IMR-90 (cell line): ENCODE measurements at regions not wholly inside any gene's neighbourhood (a gene's known extent, or its start where the extent isn't known, plus 50 kb on each side); places are given as distances from the start of the nearest gene placed in this dataset.

Experiments used
- ATAC-seq: fragments of 200-7000 bp; cut with Tn5 transposase; 2 replicates; pipeline ENCODE4 v1.9.1; 2020; ENCODE audit warnings: low read depth, mild to moderate bottlenecking, moderate library complexity
- BruUV-seq: library from RNA; stranded (reverse); fragments of 400-500 nt; replicated peaks from 2 replicates; lab custom pipeline; 2021; lab: Mats Ljungman, UMichigan
- CTCF ChIA-PET: fragments of 300-600 bp; formaldehyde crosslinking; extraction: SDS; loops from one replicate; lab custom pipeline; 2021; ENCODE audit warnings: antibody characterized with exemption; lab: Yijun Ruan, JAX
- POLR2A ChIA-PET: fragments of 300-600 bp; sonication (Branson Sonifier 250); formaldehyde crosslinking; loops from one replicate; lab custom pipeline; 2022; ENCODE audit warnings: antibody characterized with exemption; ENCODE audit not compliant: unreplicated experiment; lab: Charles Lee
- DNase-seq: peaks from one replicate; pipeline ENCODE4 v3.0.0; 2013
- H2AFZ ChIP-seq: replicated peaks from 2 replicates; pipeline ENCODE3; 2013; ENCODE audit warnings: low read length, mild to moderate bottlenecking; ENCODE audit not compliant: poor library complexity
- H2AK5ac ChIP-seq: 2 replicates; pipeline ENCODE4 v1.6.1; 2013; ENCODE audit warnings: low read depth, low read length, inconsistent platforms
- H2AK9ac ChIP-seq: replicated peaks from 2 replicates; pipeline ENCODE3; 2013; ENCODE audit warnings: mild to moderate bottlenecking, low read depth, low read length, moderate library complexity; ENCODE audit not compliant: poor library complexity
- H2BK120ac ChIP-seq: 2 replicates; pipeline ENCODE4 v1.6.1; 2013; ENCODE audit warnings: low read depth, low read length, inconsistent platforms
- H2BK15ac ChIP-seq: 3 replicates; pipeline ENCODE4 v1.6.1; 2013; ENCODE audit warnings: low read depth, low read length, inconsistent platforms
- H2BK20ac ChIP-seq: 2 replicates; pipeline ENCODE4 v1.6.1; 2013; ENCODE audit warnings: low read depth, mild to moderate bottlenecking, inconsistent platforms, low read length, moderate library complexity
- H2BK5ac ChIP-seq: 2 replicates; pipeline ENCODE4 v1.6.1; 2013; ENCODE audit warnings: mild to moderate bottlenecking, low read depth, low read length, inconsistent platforms; ENCODE audit not compliant: poor library complexity, severe bottlenecking
- H3K14ac ChIP-seq: replicated peaks from 2 replicates; pipeline ENCODE4 v1.6.1; 2013; ENCODE audit warnings: low read depth, low read length, inconsistent platforms
- H3K18ac ChIP-seq: 2 replicates; pipeline ENCODE4 v1.6.1; 2013; ENCODE audit warnings: low read depth, low read length, control low read depth
- H3K23ac ChIP-seq: 2 replicates; pipeline ENCODE4 v1.6.1; 2013; ENCODE audit warnings: low read depth, low read length, inconsistent platforms
- H3K27ac ChIP-seq: 2 replicates; pipeline ENCODE4 v1.5.1; 2013; ENCODE audit warnings: mild to moderate bottlenecking, control low read depth, low read length; ENCODE audit not compliant: insufficient read depth
- H3K27me3 ChIP-seq: 2 replicates; pipeline ENCODE4 v1.6.1; 2013; ENCODE audit warnings: low read length; ENCODE audit not compliant: control insufficient read depth, insufficient read depth
- H3K36me3 ChIP-seq: 2 replicates; pipeline ENCODE4 v1.6.1; 2013; ENCODE audit warnings: low read length, mixed read lengths; ENCODE audit not compliant: control insufficient read depth, insufficient read depth
- H3K4ac ChIP-seq: 2 replicates; pipeline ENCODE4 v1.6.1; 2013; ENCODE audit warnings: low read depth, low read length, inconsistent platforms
- H3K4me1 ChIP-seq: 2 replicates; pipeline ENCODE4 v1.6.1; 2013; ENCODE audit warnings: low read length, mixed read lengths; ENCODE audit not compliant: control insufficient read depth, insufficient read depth
- H3K4me2 ChIP-seq: 2 replicates; pipeline ENCODE4 v1.6.1; 2013; ENCODE audit warnings: low read depth, mild to moderate bottlenecking, control low read depth, low read length, moderate library complexity
- H3K4me3 ChIP-seq: 2 replicates; pipeline ENCODE4 v1.5.1; 2013; ENCODE audit warnings: low read depth, mild to moderate bottlenecking, control low read depth, low read length, moderate library complexity; ENCODE audit not compliant: insufficient read depth
- H3K56ac ChIP-seq: 2 replicates; pipeline ENCODE4 v1.6.1; 2013; ENCODE audit warnings: low read length, inconsistent platforms; ENCODE audit not compliant: insufficient read depth; ENCODE audit errors: extremely low read depth
- H3K79me1 ChIP-seq, 2 experiments: 2 replicates each; pipeline ENCODE4 v1.6.1; 2013; ENCODE audit warnings: low read length in 2 of 2, inconsistent platforms in 1 of 2, low read depth in 1 of 2
- H3K9ac ChIP-seq: 2 replicates; pipeline ENCODE4 v1.6.1; 2013; ENCODE audit warnings: low read depth, low read length, control low read depth
- H3K9me1 ChIP-seq: 2 replicates; pipeline ENCODE4 v1.6.1; 2013; ENCODE audit warnings: low read length, inconsistent platforms; ENCODE audit not compliant: insufficient read depth
- H3K9me3 ChIP-seq: 2 replicates; pipeline ENCODE4 v1.6.1; 2013; ENCODE audit warnings: low read length; ENCODE audit not compliant: control insufficient read depth, insufficient read depth
- H4K20me1 ChIP-seq: 2 replicates; pipeline ENCODE4 v1.6.1; 2013; ENCODE audit warnings: low read length, inconsistent platforms; ENCODE audit not compliant: insufficient read depth
- H4K5ac ChIP-seq: 2 replicates; pipeline ENCODE4 v1.6.1; 2013; ENCODE audit warnings: mild to moderate bottlenecking, low read depth, low read length, control low read depth
- H4K8ac ChIP-seq, 2 experiments: 2 replicates each; pipeline ENCODE4 v1.6.1; 2013; ENCODE audit warnings: low read depth in 2 of 2, low read length in 2 of 2, control low read depth in 1 of 2, inconsistent platforms in 1 of 2
- H4K91ac ChIP-seq: 2 replicates; pipeline ENCODE4 v1.6.1; 2013; ENCODE audit warnings: low read depth, low read length, inconsistent platforms; ENCODE audit not compliant: insufficient read depth
- CEBPB ChIP-seq: IDR thresholded peaks from 2 replicates; pipeline ENCODE4 v1.6.1; 2012; ENCODE audit warnings: low read depth, low read length, improper control_type of control experiment
- SMC3 ChIP-seq: fragments of 150-350 bp; IDR thresholded peaks from 2 replicates; pipeline ENCODE4 v1.6.1; 2016; ENCODE audit warnings: low read depth, mild to moderate bottlenecking, antibody characterized with exemption, low read length, moderate library complexity
- WGBS, 2 experiments: methylation state at CpG; one replicate each; pipeline versions ENCODE4 v1.1.5 to v1.1.7; 2013; ENCODE audit warnings: missing lambda C conversion rate in 2 of 2; ENCODE audit not compliant: insufficient read length in 1 of 2; ENCODE audit errors: extremely low coverage in 2 of 2; 5-methylcytosine and 5-hydroxymethylcytosine counted together
- dilution Hi-C: fragments of 300-500 bp; cut with HindIII; formaldehyde crosslinking; loops from one replicate; pipeline ENCODE4 v1.14.3; 2018; ENCODE audit warnings: low sequenced_read_pairs; ENCODE audit not compliant: unreplicated experiment
- in situ Hi-C: fragments of 300-500 bp; cut with MboI; formaldehyde crosslinking; loops from 3 replicates; pipeline ENCODE4 v1.14.3; 2019; ENCODE audit warnings: low sequenced_read_pairs, inconsistent platforms, mixed read lengths
- intact Hi-C: fragments of 100-400 bp; cut with micrococcal nuclease; formaldehyde crosslinking; loops from 2 replicates; pipeline ENCODE4 v1.10.0; 2022

DNA sequence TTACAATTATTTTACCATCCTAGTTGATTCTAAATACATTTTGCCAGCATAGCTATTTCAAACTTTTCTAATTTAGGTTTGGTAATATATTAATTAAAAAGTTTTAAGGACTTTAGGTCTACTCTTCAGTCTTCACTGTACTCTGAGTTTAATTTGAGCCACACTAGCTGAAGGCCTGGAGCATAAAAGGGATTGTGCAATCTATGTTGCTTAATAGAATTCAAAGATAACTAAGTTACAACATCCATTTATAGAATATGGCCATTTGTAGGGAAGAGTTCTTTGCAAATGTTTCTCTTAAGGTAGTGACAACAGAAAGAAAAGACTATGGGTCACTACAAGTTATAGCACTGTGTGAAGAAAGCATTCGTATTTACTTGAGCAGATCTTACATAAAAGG lies 702.2 kb upstream of the NRXN1 start:
- Histone ChIP-seq H3K14ac (no peak overlapping the region), H4K20me1 (no peaks in the 10 kb centered on the region), H3K23ac (no peak overlapping the region), H3K27me3 (no peaks in the 10 kb centered on the region), H3K36me3 (no peaks in the 10 kb centered on the region), H3K4ac (no peak overlapping the region), H3K27ac (no peak overlapping the region), H4K8ac (no peak overlapping the region), H3K18ac (no peak overlapping the region), H2AFZ (no peak overlapping the region), H2AK5ac (no peak overlapping the region), H3K4me1 (no peaks in the 10 kb centered on the region), H3K9me3 (no peaks in the 10 kb centered on the region), H2BK20ac (no peak overlapping the region), H2BK5ac (peak overlapping the region; percentile 39), H2AK9ac (no peak overlapping the region), H2BK120ac (no peak overlapping the region), H3K9me1 (no peaks in the 10 kb centered on the region), H3K9ac (no peak overlapping the region), H4K5ac (no peak overlapping the region), H3K4me2 (no peak overlapping the region), H3K79me1 (no peaks in the 10 kb centered on the region), H3K56ac (no peak overlapping the region), H3K4me3 (no peak overlapping the region), H2BK15ac (no peak overlapping the region), H4K91ac (no peak overlapping the region)
- in situ Hi-C loops (no loop called here), dilution Hi-C loops (no loop called here), intact Hi-C loops (no loop called here)
- TF ChIP-seq SMC3 (no peak), CEBPB (peak; percentile 98)
- ChIA-PET CTCF (no interaction called here), POLR2A (no interaction called here)
- BruUV-seq, result no TSS peak
- DNase-seq (peak; percentile 71), ATAC-seq (peak; percentile 60)
- WGBS, 2 experiments, result no CpG with 5 or more reads among the region's 1 CpG
